22Rv1 (cell line): ENCODE measurements at regions not wholly inside any gene's neighbourhood (a gene's known extent, or its start where the extent isn't known, plus 50 kb on each side); places are given as distances from the start of the nearest gene placed in this dataset.

ENCODE experiments used
- ZFX ChIP-seq: fragments of 450-650 bp; IDR thresholded peaks from 2 replicates; pipeline ENCODE4 v1.6.1; 2017; ENCODE audit warnings: antibody characterized with exemption, borderline replicate concordance
- TF ChIP-seq, protein P1 (sequence below): fragments of 450-650 bp; IDR thresholded peaks from 2 replicates; pipeline ENCODE4 v1.5.1; 2017; ENCODE audit warnings: mild to moderate bottlenecking

DNA sequence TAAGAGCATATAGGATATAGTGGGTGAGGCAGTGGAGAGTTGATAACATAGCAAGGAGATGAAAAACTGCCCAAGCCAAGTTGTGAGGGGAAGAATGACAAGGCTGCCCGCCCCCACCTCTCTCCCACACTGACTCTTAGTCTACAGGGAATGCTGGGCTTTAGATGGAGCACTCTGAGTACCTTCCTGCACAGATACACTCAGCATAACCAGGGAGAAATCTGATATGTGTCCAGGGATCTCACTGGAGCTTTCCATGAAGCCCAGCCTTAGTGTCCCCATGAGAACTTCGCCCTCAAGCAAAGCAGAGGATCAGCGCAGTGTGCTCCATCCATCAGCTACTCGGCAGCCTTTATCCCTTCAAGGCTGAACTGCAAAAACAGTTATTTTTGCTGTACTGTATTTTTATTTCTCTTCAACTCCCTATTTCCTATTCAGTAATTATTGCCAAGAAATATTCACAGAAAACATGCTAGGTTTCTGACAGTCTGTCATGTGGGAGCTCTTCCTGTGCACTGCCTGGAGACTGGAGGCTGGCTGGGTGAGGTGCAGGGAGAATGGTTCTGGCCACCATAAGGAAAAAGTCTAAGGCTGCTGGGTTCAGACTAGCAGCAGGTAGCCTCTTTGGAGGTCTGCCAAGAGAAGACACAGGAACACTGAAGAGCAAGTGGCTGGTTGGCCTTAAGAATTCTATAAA lies 475.2 kb upstream of the PPP2R3A start:
- TF ChIP-seq, protein P1, sequence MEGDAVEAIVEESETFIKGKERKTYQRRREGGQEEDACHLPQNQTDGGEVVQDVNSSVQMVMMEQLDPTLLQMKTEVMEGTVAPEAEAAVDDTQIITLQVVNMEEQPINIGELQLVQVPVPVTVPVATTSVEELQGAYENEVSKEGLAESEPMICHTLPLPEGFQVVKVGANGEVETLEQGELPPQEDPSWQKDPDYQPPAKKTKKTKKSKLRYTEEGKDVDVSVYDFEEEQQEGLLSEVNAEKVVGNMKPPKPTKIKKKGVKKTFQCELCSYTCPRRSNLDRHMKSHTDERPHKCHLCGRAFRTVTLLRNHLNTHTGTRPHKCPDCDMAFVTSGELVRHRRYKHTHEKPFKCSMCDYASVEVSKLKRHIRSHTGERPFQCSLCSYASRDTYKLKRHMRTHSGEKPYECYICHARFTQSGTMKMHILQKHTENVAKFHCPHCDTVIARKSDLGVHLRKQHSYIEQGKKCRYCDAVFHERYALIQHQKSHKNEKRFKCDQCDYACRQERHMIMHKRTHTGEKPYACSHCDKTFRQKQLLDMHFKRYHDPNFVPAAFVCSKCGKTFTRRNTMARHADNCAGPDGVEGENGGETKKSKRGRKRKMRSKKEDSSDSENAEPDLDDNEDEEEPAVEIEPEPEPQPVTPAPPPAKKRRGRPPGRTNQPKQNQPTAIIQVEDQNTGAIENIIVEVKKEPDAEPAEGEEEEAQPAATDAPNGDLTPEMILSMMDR = no peak
- no peak for TF ChIP-seq ZFX
